ENCODE measurements at regions not wholly inside any gene's neighbourhood (a gene's known extent, or its start where the extent isn't known, plus 50 kb on each side); places are given as distances from the start of the nearest gene placed in this dataset.

DNA sequence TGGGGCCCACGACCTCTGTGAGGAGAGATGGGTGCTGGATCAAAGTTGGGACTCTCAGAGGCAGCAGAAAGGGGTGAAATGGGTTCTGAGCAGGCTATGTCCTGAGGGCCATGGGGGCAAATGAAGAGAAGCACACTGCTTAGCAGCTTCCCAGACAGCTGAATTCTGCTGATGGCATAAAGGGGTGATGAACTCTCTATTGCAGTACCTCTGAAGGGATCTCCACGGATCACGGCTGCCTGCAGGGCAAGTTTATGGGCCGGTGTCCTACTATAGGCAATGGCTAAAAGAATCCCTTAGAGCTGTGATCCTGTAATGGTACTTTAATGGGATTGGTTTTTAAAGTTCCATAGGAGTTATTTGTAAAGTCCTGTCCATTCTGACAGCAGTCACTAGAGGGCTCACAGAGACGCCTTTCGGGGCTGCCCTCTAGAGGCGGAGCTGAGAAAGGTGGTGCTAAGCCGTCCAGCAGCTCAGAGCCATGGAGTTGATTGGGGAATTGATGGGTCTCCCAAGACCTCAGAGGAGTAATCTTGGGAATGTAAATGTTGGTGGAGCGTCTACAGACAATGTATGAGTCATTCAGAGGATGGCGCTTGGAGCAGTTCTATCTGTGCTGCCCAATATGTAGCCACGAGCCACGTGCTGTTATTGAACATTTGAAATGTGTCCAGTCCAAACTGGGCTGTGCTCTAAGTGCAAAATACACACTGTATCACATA lies 287.3 kb downstream of the COG6 start:
- TF ChIP-seq ZNF384 (IDR thresholded peaks at IDR 0.05) (no peak), TARDBP (IDR thresholded peaks at IDR 0.05) (no peak), FOXM1 (IDR thresholded peaks at IDR 0.05; ENCODE audit: borderline replicate concordance) (no peak), L3MBTL2 (conservative IDR thresholded peaks at IDR 0.05) (no peak), NFRKB (IDR thresholded peaks at IDR 0.05) (no peak), ELF4 (IDR thresholded peaks at IDR 0.05) (no peak), BHLHE40 (IDR thresholded peaks at IDR 0.05; ENCODE audit: borderline replicate concordance) (no peak), SUZ12 (IDR thresholded peaks at IDR 0.05) (no peak), LEF1 (IDR thresholded peaks at IDR 0.05; ENCODE audit: borderline replicate concordance) (no peak), FOXK2 (IDR thresholded peaks at IDR 0.05) (no peak), SP1 (IDR thresholded peaks at IDR 0.05) (no peak), CTBP1 (IDR thresholded peaks at IDR 0.05; ENCODE audit: borderline replicate concordance) (no peak)
